HuH-7 (cell line): ENCODE measurements at regions not wholly inside any gene's neighbourhood (a gene's known extent, or its start where the extent isn't known, plus 50 kb on each side); places are given as distances from the start of the nearest gene placed in this dataset.
"Not testable (repeated sequence)": the region's sequence is repeated elsewhere in the genome, so short reads cannot be mapped to it uniquely, and the experiment has no call there.

Experiments used
- DNase-seq: peaks from one replicate; pipeline ENCODE4 v3.0.0; 2011; ENCODE audit warnings: low spot score

DNA sequence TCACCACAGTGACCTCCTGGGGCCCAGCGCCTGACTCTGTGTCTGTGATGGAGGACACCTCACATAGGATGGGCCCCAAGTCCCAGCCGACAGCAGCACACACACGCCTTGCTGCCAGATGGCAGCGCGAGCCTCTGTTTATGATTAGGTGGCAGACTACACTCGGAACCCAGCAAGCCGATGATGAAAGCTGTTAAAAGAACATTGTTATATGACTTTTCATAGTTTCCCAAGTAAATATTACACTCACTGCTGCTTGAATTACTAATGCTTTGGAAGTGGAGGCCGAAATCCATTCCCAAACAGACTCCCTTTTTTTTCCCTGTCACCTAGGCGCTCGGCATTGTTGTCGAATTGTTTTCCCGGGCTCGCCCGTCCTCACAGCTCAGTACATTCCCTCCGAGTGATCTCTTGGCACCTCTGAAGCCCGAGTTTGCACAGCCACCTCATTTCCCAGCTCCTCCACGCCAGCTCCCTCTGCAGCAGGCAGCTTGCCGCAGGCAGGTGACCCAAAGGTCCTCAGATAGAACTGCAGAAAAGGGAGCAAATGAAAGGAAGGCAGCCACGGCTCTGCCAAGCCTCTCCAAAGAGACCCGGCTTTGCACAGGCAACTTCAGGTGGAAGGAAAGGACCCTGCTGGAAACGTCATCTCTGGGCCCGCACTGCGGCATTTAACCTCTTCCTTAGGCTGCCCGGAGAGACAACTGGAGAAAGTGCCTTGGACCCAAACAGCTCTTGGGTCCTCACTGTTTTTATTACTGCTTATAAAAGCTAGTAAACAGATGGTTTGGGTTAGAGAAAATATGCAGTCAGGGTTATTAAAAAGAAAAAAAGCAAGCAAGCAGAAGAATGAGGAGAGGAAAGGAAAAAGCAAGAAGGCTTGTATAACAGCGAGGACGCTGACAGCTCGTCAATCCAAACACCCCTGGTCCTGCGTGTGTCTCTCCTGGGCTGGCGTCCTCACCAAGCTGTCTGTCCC is 72.2 kb upstream of the SLC25A33 start:
- no peak for DNase-seq

DNA sequence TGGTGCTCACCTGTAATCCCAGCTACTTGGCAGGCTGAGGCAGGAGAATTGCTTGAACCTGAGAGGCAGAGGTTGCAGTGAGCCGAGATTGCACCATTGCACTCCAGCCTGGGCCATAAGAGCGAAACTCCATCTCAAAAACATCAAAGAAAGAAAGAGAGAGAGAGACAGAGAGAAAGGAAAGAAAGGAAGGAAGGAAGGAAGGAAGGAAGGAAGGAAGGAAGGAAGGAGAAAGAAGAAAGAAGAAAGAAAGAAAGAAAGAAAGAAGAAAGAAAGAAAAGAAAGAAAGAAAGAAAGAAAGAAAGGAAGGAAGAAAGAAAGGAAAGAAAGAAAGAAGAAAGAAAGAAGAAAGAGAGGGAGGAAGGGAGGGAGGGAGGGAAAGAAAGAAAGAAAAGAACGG is 69.4 kb upstream of the SLC25A33 start:
- DNase-seq: not testable (repeated sequence)

- no peak for DNase-seq
Measured at GRCh38 chr1:9471679-9472078, 67.6 kb upstream of the SLC25A33 start.

DNA sequence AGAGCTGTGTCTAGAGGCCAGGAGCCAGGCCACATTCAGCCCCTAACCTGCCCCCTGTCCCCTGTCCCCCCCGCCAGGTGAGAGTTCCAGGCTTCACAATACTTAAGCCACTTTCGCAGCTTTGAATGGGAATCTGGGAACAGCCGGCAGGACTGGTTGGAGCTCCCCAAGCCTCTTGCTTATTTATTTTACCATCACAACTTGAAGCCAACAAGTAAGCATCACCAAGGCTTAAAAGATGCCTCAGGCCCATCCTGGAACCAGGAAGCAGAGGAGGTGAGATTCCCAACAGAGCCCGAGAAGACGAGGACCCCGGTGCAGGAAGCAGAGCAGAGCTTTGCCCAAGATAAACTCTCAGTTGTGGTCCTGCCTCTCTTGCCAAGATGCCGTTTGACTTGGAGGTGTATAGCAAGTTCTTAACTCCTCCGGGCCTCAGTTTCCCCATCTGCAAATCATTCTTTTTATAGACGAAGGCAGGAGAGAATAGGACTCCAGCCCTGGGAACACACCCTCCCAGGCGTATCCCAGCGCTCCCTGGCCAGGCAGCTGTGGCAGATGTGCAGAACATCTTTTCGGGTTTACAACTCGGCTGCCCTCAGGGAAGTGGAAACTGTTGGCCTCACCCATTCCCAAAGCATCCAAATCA is 66.8 kb upstream of the SLC25A33 start:
- no peak for DNase-seq

DNA sequence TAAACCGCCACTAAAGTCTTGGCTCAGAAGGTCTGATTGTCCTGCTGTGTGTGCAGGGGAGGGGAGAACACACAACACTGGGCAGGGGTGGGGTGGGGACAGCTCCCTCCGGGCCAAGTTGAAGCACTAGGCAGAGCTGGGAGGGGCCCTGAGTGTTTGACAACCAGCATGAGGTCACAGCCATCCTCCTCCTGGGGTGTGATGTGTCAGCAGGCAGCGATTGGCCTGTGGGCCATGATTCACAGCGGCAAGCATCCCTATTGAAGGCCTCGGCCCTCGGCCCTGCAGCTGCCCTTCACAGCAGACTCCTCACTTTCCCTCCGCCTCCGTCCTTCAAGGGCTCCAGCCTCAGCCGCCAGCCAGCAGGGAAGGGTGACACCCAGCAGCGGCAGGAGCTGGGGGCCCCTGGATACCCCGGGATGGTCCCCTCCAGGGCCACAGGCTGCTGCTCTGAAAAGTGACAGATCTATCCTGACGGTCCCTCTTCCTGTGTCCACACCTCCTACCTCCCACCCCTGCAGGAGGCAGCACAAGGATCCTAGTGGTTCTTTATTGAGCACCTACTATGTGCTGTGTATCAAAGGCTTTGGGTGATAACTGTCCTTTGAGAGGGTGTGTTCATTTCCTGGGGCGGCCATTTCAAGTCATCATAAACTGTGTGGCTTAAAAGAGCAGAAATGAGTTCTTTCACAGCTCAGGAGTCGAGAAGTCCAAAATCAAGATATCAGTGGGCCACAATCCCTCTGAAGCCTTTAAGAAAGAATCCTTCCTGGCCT is 66.0 kb upstream of the SLC25A33 start:
- DNase-seq: no peak

- no peak for DNase-seq
Measured at GRCh38 chr1:9475061-9475627, 64.1 kb upstream of the SLC25A33 start.

DNA sequence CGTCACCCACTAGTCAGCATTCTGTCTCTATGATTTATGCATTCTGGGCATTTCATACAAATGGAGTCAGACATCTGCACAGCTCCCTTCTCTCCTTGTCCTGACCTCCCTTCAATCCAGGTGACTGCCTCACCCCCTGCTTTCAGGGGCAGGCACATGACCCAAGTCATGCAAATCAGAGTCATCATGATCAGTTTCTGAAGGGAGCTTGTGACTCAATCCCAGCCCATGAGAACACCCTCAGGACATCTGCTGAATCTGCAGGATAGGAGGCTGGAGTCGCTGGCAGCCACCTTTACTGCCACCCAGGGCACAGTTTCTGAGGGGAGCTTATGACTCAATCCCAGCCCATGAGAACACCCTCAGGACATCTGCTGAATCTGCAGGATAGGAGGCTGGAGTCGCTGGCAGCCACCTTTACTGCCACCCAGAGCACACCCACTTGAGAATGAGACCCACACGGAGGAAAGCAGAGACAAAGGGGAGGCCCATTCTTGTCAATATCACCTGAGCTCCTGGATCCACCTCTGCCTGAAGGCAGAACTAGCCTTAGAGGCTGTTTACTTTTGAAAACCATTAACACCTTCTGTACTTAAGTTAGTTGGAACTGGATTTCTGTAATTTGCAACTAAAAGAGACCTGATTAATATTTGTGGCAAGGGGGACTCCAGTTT is 62.3 kb upstream of the SLC25A33 start:
- DNase-seq: no peak

DNA sequence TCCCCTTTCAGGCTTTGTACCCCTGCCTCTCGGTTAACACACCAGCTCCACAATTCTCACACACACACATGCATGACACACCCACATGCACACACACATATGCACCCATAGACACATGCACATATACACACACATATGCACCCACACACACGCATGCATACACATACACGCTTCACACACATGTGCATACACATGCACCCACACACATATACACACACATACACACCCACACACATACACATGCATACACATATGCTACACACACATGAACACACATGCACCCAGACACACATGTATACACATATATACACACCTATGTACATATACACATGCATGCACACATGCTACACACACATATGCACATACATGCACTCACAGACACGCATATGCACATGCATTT is 61.7 kb upstream of the SLC25A33 start:
- no peak for DNase-seq

DNA sequence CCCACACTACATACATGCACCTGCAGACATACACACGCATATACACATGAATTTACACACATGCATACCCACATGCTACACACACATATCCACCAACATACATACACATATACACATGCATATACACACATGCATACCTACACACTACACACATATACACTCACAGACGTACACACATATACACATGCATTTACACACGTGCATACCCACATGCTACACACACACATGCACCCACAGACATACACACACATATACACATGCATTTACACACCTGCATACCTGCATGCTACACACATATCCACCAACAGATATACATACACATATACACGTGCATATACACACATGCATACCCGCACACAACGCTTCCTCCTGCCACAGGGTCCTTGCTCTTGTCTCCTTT is 61.2 kb upstream of the SLC25A33 start:
- no peak for DNase-seq

- no peak for DNase-seq
Measured at GRCh38 chr1:9481048-9481447, 58.2 kb upstream of the SLC25A33 start.

GRCh38 chr1:9482403-9482802 is 56.9 kb upstream of the SLC25A33 start:
- DNase-seq: no peak

- no peak for DNase-seq
Measured at GRCh38 chr1:9482816-9483572, 56.3 kb upstream of the SLC25A33 start.

- no peak for DNase-seq
Measured at GRCh38 chr1:9486466-9487140, 52.7 kb upstream of the SLC25A33 start.
